ENCODE measurements at regions not wholly inside any gene's neighbourhood (a gene's known extent, or its start where the extent isn't known, plus 50 kb on each side); places are given as distances from the start of the nearest gene placed in this dataset.
A peak's percentile ranks its signal among the peaks of the same experiment; 100 is the strongest.

DNA sequence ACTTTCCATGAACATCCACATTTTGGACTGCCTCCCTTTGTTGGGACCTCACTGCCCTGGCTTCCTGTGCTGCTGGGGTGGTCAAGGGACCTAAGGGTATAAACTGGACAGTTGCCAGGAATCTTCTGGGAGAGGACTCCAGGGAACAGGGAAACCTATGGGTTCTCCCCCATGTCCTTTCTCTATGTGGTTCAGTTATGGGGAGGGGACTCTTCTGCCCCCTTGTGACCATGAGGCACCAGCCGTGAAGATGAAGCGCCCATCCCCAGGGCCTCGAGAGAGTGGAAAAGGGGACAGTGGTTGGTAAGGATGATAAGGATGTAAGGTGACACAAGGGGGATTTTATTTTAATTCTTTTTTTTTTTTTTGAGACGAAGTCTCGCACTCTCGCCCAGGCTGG is 177.0 kb upstream of the TMEM132C start:
- no peaks in the 10 kb centered on the region for H3K36me3 ChIP-seq
- H3K4me3 Mint-ChIP-seq, result no peak overlapping the region
- H2AFZ ChIP-seq (replicated peaks), result no peak overlapping the region
- peaks cover 6% of the 10 kb centered on the region for H4K20me1 ChIP-seq (ENCODE audit: low read depth)
- H3K27me3 Mint-ChIP-seq (ENCODE audit: insufficient read depth, low read depth), result peaks cover 6% of the 10 kb centered on the region
- no peak for TF ChIP-seq EZH2phosphoT487 (IDR thresholded peaks at IDR 0.05)
- TF ChIP-seq, protein P1, sequence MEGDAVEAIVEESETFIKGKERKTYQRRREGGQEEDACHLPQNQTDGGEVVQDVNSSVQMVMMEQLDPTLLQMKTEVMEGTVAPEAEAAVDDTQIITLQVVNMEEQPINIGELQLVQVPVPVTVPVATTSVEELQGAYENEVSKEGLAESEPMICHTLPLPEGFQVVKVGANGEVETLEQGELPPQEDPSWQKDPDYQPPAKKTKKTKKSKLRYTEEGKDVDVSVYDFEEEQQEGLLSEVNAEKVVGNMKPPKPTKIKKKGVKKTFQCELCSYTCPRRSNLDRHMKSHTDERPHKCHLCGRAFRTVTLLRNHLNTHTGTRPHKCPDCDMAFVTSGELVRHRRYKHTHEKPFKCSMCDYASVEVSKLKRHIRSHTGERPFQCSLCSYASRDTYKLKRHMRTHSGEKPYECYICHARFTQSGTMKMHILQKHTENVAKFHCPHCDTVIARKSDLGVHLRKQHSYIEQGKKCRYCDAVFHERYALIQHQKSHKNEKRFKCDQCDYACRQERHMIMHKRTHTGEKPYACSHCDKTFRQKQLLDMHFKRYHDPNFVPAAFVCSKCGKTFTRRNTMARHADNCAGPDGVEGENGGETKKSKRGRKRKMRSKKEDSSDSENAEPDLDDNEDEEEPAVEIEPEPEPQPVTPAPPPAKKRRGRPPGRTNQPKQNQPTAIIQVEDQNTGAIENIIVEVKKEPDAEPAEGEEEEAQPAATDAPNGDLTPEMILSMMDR (IDR thresholded peaks at IDR 0.05), result no peak
- TF ChIP-seq EZH2 (IDR thresholded peaks at IDR 0.05), result no peak
- no peak overlapping the region for H3K4me3 ChIP-seq
- no peak overlapping the region for H3K27ac Mint-ChIP-seq
- no peaks in the 10 kb centered on the region for H3K79me2 ChIP-seq (ENCODE audit: low read depth)
- DNase-seq (ENCODE audit: low spot score), result no peak
- H3K9me3 Mint-ChIP-seq, result no peaks in the 10 kb centered on the region
- no peak overlapping the region for H3K27ac ChIP-seq
- H3K9ac ChIP-seq, result no peak overlapping the region
- no peaks in the 10 kb centered on the region for H3K27me3 ChIP-seq
- peaks cover 10% of the 10 kb centered on the region for H3K4me1 Mint-ChIP-seq
- peaks cover 21% of the 10 kb centered on the region for H3K4me1 ChIP-seq
- H3K4me2 ChIP-seq, result no peak overlapping the region
- peaks cover 16% of the 10 kb centered on the region for H3F3A ChIP-seq (ENCODE audit: low read depth)
- H3K36me3 Mint-ChIP-seq, result peaks cover 1% of the 10 kb centered on the region
- H3K9me3 ChIP-seq (ENCODE audit: low read depth), result no peaks in the 10 kb centered on the region

DNA sequence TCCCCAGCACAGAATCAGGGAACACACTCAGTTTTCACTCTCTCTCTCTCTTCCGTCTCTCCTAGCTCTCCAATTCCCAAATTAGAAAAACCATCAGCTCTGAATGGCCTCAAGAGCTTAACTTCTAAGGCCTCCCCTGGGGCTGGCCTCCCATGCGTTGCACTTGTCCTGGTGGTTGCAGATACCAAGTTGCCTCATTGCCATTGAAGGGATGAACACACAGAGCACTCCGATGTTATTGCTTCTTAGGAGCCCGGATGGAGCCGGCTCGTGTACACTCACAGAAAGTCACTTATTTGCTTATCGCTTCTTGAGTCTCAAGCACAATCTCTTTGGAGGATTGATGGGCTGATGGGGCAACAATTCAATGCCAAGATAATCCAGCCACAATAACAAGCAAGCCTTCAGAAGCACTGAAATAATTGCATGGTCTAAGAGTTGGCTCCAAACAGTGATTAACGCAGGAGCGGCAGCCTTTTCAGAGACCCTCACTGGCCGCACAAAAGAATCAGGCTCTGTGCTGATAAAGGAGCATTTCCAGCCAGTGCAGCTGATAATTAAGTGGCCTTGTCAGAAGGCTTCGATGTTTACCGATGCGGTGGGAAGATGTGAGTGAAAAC is 175.8 kb upstream of the TMEM132C start:
- Histone ChIP-seq H3K9ac (no peak overlapping the region), H3K27ac (no peak overlapping the region), H3K4me1 (peaks cover 21% of the 10 kb centered on the region), H3K4me2 (peak overlapping the region; percentile 39), H3K9me3 (ENCODE audit: low read depth) (no peaks in the 10 kb centered on the region), H3K4me3 (no peak overlapping the region), H3F3A (ENCODE audit: low read depth) (peaks cover 16% of the 10 kb centered on the region), H3K36me3 (no peaks in the 10 kb centered on the region), H3K79me2 (ENCODE audit: low read depth) (no peaks in the 10 kb centered on the region), H4K20me1 (ENCODE audit: low read depth) (peaks cover 6% of the 10 kb centered on the region), H2AFZ (replicated peaks) (no peak overlapping the region), H3K27me3 (no peaks in the 10 kb centered on the region)
- H3K4me3 Mint-ChIP-seq, result no peak overlapping the region
- DNase-seq (ENCODE audit: low spot score), result peak; percentile 73
- H3K27me3 Mint-ChIP-seq (ENCODE audit: insufficient read depth, low read depth), result peaks cover 4% of the 10 kb centered on the region
- peak; percentile 38 for TF ChIP-seq EZH2phosphoT487 (IDR thresholded peaks at IDR 0.05)
- TF ChIP-seq, protein P1 (IDR thresholded peaks at IDR 0.05), result no peak
- no peak for TF ChIP-seq EZH2 (IDR thresholded peaks at IDR 0.05)
- H3K27ac Mint-ChIP-seq, result no peak overlapping the region
- no peaks in the 10 kb centered on the region for H3K9me3 Mint-ChIP-seq
- H3K4me1 Mint-ChIP-seq, result peaks cover 10% of the 10 kb centered on the region
- peaks cover 1% of the 10 kb centered on the region for H3K36me3 Mint-ChIP-seq

DNA sequence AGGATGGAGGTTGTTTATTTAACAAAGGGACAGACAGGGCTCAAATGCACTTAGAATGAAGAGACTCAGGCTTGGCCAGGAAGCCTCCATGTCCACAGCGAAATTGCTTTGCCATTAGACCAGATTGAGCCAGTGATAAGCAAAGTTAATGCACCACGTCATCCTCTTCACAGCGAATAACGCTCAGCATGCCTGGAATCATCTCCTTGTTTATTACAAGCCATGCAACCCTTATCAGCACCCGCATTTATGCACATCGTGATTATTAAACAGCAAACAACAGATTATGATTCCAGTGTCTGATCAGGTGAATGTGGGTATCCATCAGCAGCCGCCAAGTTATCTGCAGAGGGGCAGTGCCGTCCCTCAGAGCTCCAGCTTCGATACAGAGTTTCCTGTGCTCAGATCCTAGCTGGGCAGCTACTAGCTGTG is 175.0 kb upstream of the TMEM132C start:
- no peak for TF ChIP-seq EZH2phosphoT487 (IDR thresholded peaks at IDR 0.05)
- TF ChIP-seq EZH2 (IDR thresholded peaks at IDR 0.05), result no peak
- TF ChIP-seq, protein P1 (IDR thresholded peaks at IDR 0.05), result no peak
- Histone ChIP-seq H3K9ac (no peak overlapping the region), H4K20me1 (ENCODE audit: low read depth) (peaks cover 6% of the 10 kb centered on the region), H3K9me3 (ENCODE audit: low read depth) (no peaks in the 10 kb centered on the region), H3K4me3 (no peak overlapping the region), H2AFZ (replicated peaks) (no peak overlapping the region), H3K36me3 (no peaks in the 10 kb centered on the region), H3K79me2 (ENCODE audit: low read depth) (no peaks in the 10 kb centered on the region), H3F3A (ENCODE audit: low read depth) (peaks cover 16% of the 10 kb centered on the region), H3K27me3 (no peaks in the 10 kb centered on the region), H3K27ac (no peak overlapping the region), H3K4me2 (peak overlapping the region; percentile 39), H3K4me1 (peaks cover 21% of the 10 kb centered on the region)
- no peak overlapping the region for H3K27ac Mint-ChIP-seq
- peaks cover 1% of the 10 kb centered on the region for H3K36me3 Mint-ChIP-seq
- H3K9me3 Mint-ChIP-seq, result no peaks in the 10 kb centered on the region
- H3K4me1 Mint-ChIP-seq, result peaks cover 10% of the 10 kb centered on the region
- DNase-seq (ENCODE audit: low spot score), result no peak
- no peak overlapping the region for H3K4me3 Mint-ChIP-seq
- H3K27me3 Mint-ChIP-seq (ENCODE audit: insufficient read depth, low read depth), result peaks cover 4% of the 10 kb centered on the region
